ENCODE measurements at regions not wholly inside any gene's neighbourhood (a gene's known extent, or its start where the extent isn't known, plus 50 kb on each side); places are given as distances from the start of the nearest gene placed in this dataset.

DNA sequence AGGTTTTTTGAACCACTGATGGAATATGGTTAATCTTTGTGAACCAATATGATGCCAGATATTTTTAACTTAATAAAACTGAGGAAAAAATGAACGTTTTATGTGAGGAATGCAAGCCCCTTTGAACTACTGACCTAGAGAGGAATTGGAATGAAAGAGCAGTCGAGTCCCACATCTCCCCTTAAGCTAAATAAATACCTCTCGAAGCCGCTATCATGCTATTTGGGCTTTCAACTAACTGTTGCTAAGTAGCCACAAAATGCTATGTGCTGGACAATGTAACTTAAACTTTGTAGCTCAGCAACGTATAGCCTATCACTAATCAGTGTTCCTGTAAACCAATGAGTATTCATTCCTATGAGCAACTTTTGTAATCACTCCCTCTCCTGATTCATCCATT, 1037.2 kb downstream of the SQOR start:
- no peak for DNase-seq

DNA sequence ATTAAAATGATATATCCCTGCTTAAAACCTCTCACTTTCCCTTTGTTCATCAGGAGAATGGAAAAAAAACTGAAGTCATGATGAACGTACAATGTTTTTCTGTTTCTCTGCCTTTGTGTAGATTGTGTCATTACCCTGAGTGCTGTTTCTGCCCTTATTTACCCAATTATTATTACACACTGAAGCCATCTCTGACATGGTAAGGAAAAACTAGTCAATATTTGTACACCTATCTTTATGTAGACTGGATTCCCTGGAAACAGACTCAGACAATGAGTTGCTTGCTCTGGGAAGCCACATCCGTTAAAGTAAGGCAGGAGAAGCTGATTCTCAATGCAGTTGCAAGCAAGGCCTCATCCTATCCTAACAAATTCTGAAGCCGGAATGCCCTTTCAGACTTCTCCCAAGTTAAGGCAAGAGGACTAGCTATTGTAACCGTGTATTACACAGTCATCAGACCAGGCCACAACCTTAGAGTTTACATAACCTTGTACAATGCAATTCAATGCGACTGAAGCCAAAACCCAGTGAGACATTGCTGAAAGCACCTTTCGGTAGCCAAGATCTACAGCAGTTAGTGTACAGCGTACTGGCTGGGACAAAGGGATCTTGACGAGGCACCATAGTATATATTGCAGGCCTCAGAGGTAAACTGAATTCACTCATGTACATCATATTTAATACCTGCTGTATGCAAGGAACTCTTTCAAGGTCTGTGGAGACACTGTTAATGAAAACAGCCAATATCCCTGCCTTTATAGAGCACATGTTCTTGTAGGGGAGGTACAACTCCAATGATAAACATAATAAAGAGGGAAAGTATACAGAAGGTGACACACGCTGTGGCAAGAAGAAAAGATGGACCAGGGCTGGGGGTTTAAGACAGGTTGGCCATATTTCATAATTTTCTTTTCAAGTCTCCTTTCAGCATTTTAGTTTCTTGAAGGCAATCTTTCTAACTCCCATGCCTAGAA, 1040.8 kb upstream of the SEMA6D start:
- DNase-seq, result no peak

DNA sequence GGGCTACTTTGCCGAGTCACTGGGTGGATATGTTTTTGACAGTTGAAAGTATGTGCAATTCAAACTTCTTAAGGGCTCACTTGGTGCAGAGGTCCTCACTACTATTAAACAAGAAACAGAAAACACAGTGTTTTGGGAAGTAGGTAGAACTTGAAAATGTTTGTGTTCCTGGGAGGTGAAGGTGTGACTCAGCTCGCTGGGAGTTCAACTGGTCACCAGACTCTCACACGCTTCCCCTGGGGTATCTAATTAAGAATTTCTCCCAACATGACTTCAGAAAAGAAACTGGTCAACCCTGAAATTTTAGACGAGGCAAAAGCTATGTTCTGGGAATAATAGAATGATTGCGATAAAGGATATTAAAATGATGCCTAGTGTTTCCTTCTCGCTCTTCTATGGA, 1039.8 kb upstream of the SEMA6D start:
- DNase-seq, result no peak

DNA sequence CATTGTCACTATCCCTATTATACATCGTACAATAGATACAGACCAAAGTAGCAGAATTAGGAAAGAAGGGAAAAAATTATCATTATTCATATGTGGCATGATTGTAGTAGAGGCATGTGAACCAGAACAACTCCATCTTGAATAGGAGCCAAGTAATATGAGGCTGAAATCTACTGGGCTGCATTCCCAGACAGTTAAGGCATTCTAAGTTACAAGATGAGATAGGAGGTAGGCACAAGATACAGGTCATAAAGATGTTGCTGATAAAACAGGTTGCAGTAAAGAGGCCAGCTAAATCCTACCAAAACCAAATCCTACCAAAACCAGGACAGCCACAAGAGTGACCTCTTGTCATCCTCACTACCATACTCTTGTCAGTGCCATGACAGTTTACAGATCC, 1035.4 kb upstream of the SEMA6D start:
- DNase-seq, result no peak

DNA sequence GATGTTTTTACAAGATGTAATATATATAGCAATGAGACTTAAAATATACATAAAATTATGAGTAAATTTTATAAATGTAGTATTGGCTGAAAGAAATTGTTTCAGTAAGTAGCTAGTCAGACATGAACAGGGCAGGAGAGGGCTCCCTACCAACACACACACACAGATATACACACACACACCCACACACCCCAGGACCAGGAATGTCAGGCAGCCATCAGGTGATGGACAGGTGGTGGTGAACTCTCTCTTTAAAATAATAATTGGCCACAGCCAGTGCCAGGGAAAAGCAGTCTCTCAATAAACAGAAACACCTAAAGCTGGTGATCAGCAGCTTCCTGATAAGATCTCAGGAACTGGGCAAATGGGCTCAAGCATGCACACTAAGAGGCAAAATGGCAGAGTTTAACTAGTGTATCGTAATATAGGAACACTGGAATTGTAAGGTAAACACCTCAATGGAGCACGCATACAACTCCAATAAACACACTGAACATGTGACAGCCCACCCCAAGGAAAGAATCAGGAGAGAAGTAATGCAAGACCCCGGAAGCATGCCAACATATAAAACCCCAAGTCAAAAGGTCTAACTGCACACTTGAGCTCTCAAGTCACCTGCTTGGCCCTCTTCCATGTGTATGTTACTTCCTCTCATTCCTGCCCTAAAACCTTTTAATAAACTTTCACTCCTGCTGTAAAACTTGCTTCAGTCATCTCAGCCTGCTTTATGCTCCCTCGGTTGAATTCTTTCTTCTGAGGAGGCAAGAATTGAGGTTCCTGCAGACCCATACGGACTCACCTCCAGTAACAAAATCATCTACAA, 1034.1 kb upstream of the SEMA6D start:
- DNase-seq, result no peak

DNA sequence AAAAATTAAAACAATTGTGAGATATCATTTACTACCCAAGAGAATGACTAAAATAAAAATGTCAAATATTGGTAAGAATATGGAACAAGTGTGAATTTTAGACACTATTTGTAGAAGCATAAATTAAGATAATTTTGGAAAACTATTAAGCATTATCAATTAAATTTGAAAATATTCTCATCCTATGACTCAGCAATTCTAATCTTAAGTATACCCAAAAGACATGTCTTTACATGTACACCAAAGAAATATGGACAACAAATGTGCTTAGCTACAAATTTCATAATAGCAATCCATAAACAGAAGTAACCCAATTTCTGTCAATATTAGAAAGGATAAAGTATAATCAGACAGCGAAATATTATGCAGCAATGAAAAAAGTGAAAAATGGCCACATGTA, 1032.2 kb upstream of the SEMA6D start:
- DNase-seq, result no peak

DNA sequence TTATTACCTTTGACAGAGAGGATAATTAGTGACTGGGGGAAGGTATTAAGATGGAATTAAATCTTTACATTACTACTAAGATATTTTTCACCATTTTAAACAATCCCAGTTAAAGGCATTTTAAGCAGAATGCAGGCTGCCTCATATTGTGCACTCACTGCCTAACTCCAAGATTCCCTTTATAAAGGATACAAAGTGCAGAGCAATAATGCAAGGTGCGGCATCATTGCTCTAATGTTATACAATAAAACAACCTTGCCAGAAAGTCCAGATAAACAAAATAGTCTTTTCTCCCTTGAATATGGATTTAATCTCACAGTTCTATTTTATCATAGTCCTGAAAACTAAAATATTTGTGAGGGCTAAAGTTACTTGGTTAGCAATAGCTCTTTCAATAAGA, 1031.6 kb upstream of the SEMA6D start:
- DNase-seq, result no peak

DNA sequence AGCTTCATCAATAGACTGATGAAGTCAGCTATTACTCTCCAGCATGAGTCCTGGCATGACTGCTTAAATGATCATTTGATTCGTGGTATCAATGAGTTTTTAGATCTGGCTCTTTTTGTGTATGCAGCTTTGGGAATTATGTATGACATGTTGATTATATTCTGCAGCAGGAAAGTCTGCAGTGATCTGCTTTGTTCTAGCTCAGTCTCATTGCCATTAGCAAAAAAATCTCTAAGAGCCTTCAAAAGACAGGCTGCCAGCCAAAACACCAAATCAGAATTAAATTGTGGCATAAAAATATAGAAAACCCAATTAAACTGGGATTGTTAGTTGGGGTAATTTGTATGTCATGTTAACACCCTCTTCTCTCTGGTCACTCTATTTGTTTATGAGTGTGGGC, 1021.0 kb upstream of the SEMA6D start:
- no peak for DNase-seq

DNA sequence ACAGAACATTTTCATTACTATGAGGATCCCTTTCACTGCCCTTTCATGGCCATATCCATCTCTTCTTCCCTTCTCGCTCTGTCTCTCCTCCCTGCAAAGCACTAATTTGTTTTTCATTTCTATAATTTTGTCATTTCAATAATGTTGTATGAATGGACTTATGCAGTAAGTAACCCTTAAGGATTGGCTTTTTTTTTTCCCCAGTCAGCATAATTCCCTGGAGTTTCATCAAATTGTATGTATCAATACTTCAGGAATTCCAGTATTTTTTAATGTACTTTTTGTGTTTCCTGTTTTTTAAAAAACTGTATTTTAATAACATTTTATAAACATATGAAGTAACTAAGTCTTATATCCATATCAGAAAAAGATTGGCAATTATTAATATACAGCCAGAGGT, 1016.0 kb upstream of the SEMA6D start:
- no peak for DNase-seq

DNA sequence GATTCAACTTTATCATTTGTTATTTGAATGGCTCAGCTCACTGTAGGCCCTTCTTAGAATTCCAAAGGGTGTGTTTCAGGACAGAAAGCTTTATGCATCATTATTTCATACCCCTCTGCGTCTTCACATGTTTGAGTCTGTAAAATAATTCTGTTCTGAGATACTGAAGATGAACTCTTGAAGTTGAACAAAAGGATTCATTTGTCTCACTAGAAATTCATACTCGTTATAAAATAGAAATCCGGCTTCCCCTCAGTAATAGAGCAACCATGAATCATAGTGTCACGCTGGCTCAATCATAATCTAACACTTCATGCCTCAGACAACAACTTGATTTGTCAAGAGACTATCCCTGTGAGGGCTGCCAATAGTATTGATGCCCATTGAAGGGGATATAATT, 1015.4 kb upstream of the SEMA6D start:
- DNase-seq, result no peak

DNA sequence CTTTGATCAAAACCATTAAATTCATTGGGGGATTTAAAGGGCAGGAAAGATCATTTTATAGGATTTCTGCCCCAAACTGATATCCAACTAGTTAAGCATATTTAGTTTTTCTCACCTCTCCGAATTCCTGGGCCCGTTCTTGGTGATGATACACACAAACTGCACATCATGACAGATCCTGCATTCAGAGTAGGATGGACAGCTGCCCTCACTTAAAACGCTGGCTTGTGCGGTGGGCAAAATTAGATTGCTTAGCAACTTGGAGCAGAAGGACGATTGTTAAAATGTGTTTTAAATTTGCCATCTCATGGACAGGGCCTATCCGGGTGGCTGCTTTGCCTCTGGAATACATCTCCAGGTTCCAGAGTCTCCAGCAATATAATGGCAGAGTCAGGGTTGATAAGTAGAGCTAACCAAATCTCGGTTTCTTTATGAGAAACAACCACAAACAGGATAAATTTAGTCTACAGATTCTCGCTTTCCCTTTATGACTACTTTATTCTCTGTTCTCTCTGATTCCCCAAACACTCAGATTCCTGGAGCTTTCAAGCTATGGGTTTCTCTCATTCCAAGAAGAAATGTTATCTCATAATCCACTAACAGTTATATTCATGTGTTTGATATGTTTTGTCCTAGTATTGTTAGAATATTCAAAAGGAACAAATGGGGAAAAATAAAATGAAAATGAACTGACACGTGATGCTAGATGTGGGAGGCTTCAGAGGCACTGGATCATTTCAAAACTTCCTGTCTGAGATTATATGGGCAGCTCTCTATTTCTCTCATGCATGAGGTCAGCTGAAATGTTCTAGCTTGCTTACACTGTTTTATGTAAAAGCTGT, 1014.1 kb upstream of the SEMA6D start:
- no peak for DNase-seq

DNA sequence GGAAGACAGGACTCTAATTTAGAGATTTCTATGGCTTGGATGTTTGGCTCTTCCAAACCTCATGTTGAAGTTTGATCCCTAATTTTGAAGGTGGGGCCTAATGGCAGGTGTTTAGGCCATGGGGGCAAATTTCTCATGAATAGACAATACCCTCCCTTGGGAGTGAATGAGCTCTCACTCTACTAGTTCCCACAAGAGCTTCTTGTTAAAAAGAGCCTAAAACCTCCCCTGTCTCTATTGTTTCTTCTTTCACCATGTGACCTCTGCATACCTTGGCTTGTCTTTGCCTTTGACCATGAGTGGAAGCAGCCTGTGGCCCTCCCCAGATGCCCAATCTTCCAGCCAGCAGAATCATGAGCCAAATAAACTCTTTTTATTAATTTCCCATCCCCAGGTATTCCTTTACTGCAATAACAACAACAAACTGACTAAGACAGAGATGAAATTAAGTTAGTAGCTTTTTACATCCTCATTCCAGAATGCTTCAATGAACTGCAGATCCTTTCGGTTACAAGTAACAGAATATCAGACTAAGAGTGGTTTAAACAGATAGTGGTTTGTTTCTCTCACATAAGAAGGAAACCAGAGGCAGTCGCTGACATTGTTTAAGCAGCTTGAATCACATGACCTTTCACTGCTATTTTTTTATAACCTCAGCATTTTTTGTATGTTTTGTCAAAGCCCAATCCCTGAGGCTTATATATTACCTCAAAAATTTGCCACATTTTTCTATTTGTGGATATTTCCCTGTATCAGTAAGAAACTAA, 1013.3 kb upstream of the SEMA6D start:
- DNase-seq, result no peak

DNA sequence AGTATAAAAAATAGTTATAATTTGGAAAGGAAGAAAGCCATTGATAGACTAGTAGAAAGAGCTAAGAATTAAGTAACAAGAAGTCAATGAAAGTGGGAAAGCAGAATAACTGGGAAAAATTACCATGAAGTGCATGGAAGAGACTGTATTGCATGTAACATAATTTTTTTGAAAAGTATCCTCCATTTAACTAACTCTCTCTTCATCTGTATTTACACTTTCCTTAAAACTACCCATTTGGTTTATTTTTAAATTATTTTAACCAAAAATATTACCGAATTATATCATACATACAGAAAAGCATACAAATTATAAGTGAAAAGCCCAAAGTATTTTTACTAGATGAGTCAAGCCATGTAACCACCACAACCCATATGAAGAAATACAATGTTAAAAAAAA, 1009.9 kb upstream of the SEMA6D start:
- DNase-seq, result no peak

DNA sequence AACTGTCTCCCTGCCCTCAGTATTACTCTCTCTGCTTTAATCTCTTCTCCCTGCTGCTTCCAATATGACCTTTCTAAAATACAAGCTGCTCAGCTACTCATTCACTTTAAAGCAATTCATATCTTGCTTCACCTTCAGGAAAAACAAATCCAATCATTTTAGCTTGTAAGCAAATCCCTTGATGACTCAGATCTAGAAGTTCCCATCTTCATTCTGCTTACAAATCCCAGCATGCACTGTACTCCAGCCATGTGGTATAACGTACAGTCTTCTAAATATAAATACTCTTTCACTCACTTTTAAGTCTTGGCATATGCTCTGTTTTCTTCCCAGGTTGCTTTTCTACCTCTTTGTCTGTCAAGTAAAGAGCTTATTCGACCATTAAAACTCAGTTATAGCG, 1009.1 kb upstream of the SEMA6D start:
- no peak for DNase-seq

DNA sequence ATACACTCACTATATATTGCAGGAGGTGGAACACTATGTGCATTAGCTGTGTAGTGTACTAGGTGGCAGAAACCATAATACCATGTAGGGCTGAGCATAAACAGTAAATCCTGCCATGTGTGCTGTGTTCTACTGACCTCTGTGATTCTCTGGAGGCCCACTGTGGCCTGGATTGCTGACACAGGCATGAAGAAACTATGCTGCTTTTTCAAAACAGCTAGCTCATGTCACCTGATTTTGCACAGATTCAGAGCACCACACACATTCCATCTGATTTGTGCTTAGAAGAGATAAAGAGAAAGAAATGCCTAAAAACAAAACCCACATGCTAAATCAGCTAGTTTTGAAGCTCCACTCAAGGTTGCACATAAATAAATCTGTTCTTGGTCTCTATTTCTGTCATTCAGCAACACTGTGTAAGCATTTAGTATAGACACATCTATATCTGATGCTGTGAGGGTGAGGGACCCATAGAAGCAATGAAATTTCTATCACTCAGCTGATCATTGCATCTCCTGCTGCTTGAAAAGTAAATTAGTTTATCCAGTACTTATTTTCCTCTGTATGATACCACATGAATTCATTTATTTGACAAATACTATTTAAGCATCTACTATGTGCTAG, 1007.7 kb upstream of the SEMA6D start:
- no peak for DNase-seq

DNA sequence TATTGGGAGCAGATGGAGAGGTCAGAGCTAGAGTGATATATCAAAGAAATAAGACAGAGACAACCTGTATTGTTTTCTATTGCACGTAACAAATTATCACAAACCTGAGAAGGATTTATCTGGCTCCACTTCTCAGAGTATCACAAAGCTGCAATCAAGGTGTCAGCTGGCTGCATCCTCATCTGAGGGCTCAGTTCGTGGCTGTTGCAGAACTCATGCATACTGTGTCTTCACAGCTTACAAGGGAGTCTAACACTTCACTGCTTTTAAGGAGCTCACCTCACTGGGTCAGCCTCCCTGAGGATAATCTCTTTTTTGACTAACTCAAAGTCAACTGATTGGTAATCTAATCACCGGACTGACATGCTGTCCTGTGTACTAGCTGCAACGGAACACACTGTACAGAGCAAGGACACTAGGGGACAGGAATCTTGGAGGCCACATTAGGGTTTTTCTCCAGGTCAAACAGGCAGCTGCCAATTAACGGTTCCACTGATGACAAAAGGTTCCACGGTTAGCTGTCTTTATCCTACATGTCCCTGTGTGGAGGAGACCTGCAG, 1006.8 kb upstream of the SEMA6D start:
- DNase-seq, result no peak

DNA sequence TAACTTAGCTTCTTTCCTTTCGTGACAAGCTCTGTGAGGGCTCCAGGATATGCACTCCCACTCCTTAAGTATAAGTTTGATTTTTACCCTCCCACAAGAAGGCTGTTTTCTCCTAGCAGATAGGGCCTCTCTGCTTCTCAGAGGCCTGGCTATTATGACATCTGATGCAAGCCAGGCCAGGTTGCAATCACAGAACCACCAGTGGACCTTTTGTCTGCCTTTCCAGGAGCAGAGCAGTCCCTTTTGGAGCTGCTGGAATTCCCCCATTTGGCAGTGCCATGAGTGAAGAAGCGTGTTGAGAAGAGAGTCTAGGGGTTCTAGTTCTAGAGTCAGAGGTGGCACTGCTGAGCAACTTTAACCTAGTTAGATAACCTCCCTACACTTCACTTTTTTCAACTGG, 1004.3 kb upstream of the SEMA6D start:
- DNase-seq, result no peak

DNA sequence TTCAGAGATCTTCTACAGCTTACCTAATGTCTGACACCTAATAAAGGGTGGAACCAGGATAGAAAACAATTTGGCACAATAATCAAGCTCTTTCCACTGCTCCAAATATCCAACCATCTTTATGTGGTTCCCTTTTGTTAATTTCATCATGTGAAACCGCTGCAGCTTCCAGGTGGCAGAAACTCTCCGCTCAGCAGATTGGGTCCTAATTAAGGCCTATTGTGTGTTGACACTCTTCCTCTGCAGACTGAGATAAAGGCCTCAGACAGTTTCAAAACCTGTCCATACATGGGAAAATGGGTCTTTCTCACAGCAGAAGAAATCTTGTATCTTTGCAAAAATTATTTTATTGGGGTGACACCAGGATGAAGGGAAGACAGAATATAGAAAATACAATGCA, 1002.4 kb upstream of the SEMA6D start:
- DNase-seq, result no peak

DNA sequence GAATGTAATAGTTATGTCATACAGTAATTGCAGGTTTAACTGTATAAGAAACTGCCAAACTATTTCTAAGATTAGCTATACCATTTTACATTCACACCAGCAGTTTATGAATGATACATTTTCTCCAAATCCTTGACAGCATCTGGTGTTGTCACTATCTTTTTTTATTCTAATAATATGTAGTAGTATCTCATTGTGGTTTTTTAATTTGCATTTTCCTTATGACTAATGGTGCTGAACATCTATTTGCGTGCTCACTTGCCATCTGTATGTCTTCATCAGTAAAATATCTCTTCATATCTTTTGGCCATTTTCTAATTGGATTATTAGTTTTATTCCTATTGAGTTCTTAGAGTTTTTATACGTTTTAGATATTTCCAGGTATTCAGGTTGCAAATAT, 994.0 kb upstream of the SEMA6D start:
- no peak for DNase-seq

DNA sequence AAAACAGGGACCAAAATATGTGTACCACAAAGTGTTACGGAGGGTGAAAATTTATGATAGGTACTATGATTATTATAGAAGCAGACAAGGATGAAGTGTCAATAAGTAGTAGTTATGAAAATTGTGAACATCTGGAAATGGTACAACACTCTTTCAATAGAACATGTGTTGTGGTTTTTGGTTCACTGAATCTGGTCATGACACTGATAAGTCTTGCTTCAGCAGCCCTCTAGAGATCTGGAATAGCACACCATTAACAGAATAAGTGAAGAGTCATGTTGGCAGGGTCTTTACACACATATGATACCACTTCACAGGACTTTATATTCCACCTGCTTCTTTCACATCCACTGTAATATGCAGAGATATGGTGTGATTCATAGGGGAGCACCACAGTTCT, 985.2 kb upstream of the SEMA6D start:
- no peak for DNase-seq

DNA sequence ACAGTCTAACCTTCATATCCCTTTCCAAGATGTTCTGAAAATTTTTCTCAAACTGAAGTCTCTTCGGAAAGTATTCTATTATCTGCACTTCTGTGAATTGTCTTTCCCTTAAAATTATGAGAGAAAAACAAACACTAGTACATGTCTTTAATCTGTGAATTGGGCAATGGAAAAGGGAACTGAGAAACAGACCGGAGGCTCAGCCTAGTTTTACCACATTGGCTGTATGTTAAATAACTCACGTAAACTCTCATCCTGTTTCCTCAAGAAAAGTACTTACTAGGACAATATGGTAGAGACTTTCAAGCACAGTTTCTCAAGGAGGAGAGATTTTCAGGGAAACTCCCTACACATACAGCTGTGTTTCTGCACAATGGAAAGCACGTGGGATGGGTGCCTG, 982.2 kb upstream of the SEMA6D start:
- DNase-seq, result no peak

DNA sequence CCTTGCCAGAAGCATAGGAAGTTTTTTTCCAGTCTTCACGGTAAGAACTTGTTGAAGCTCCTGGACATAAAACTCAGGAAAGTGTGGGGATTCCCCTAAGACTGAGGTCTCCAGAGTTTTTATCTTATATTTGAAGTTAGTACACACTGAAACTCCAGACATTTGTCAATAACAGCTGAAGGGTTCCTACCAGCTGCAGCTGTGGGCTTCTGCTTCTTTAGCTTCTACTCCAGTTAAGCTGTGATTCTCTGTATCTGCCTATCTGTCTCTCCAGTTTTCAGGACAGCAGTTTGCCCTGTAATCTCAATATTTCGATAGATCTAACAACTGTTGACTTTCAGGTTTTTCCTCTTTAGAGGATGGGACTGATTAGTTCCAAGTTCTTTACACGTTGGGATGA, 966.0 kb upstream of the SEMA6D start:
- no peak for DNase-seq

All from suppressor macrophage treated with lipopolysaccharide for 1 hour (primary cell).